ENCODE measurements at regions not wholly inside any gene's neighbourhood (a gene's known extent, or its start where the extent isn't known, plus 50 kb on each side); places are given as distances from the start of the nearest gene placed in this dataset.

DNA sequence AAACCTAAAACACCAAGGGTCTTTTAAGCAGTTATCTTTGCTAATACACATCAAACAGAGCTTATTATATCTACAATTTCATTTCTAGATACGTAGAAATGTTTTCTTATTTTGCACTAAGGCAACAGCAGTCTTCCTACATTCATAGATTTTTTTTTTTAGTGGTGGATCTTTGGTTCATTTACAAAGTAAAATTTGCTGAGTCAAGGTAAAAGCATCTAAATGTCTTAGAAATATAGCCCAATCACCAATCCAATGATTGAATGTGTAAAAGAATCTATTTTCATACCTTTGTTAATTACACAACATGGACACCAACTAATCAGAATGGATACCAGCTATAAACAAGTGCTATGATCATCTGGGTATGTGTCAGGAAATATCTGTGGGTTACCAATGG, 272.2 kb upstream of the TMPO start:
- Histone ChIP-seq H3K4me3 (ENCODE audit: insufficient read depth, low read depth, low read length, poor library complexity, severe bottlenecking) (no peak overlapping the region), H3K27ac (ENCODE audit: insufficient read depth, low read length, poor library complexity, severe bottlenecking) (no peak overlapping the region), H3K9me3 (ENCODE audit: control insufficient read depth, low read length) (no peaks in the 10 kb centered on the region), H3K27me3 (replicated peaks; ENCODE audit: control insufficient read depth, insufficient read depth, low read length, poor library complexity, severe bottlenecking) (no peaks in the 10 kb centered on the region), H3K4me1 (ENCODE audit: control insufficient read depth, insufficient read depth, low read length, poor library complexity, severe bottlenecking) (no peaks in the 10 kb centered on the region), H3K36me3 (ENCODE audit: control insufficient read depth, insufficient read depth, low read length) (no peaks in the 10 kb centered on the region)
- no peak for DNase-seq

DNA sequence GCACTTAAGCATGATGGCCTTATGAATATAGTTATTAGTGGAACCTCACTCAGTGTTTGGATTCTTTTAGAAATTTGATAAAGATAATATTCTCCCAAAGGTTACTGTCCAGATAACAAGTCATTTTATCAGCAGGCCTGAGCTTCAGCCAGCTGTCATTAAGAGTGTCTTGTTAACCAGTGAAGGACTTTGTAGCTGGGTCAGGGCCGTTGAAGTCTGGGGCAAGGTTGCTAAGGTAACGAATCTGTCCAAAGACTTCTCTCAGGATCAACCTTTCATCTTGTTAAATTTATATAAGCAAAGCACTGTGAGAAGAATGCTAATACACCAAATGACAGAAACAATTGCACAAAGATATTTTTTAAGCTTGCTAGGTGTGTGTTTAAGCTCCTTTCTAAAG, 271.3 kb upstream of the TMPO start:
- H3K4me1 ChIP-seq (ENCODE audit: control insufficient read depth, insufficient read depth, low read length, poor library complexity, severe bottlenecking) = no peaks in the 10 kb centered on the region
- no peaks in the 10 kb centered on the region for H3K9me3 ChIP-seq (ENCODE audit: control insufficient read depth, low read length)
- no peak for DNase-seq
- H3K4me3 ChIP-seq (ENCODE audit: insufficient read depth, low read depth, low read length, poor library complexity, severe bottlenecking) = no peak overlapping the region
- no peaks in the 10 kb centered on the region for H3K27me3 ChIP-seq (replicated peaks; ENCODE audit: control insufficient read depth, insufficient read depth, low read length, poor library complexity, severe bottlenecking)
- H3K36me3 ChIP-seq (ENCODE audit: control insufficient read depth, insufficient read depth, low read length) = no peaks in the 10 kb centered on the region
- H3K27ac ChIP-seq (ENCODE audit: insufficient read depth, low read length, poor library complexity, severe bottlenecking) = no peak overlapping the region

DNA sequence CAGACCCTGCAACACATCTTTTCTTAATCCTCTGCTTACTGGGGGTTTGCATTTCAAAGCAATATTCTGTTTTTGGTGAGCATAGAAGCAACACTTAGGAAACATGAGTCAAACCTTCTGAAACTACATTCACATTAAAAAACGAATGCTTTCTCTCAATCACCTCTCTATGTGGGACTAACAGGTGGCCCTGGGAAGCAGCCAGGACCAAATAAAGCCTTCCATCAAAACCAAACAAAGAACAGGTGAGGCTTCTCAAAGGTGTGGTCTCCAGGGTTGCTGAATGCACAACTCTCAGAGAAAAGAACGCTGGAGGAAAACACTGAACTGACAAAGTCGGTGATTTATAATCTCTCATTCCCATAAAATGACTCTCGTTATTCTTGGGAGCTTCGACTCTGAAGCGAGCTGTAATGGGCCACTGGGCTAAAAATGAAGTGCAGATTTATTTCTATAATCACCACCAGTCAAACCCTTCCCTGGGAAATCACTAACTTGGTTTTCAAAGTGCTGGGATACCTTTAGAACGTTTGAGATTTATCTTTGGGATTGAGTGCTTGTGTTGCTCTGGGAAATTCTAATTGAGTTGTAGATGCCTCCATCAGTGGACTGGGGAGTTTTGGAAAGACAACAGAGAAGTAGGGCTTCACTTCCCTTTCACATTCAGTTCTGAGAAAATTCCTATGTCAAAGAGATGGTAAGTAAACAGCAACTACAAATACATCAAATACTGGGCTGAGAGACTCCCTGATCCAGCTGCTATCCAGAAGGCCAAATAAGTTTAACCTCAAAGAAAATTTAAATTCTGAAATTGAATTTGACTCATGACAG, 262.0 kb upstream of the TMPO start:
- H3K9me3 ChIP-seq (ENCODE audit: control insufficient read depth, low read length) = no peaks in the 10 kb centered on the region
- no peak overlapping the region for H3K27ac ChIP-seq (ENCODE audit: insufficient read depth, low read length, poor library complexity, severe bottlenecking)
- no peaks in the 10 kb centered on the region for H3K27me3 ChIP-seq (replicated peaks; ENCODE audit: control insufficient read depth, insufficient read depth, low read length, poor library complexity, severe bottlenecking)
- no peaks in the 10 kb centered on the region for H3K4me1 ChIP-seq (ENCODE audit: control insufficient read depth, insufficient read depth, low read length, poor library complexity, severe bottlenecking)
- H3K36me3 ChIP-seq (ENCODE audit: control insufficient read depth, insufficient read depth, low read length) = no peaks in the 10 kb centered on the region
- no peak for DNase-seq
- H3K4me3 ChIP-seq (ENCODE audit: insufficient read depth, low read depth, low read length, poor library complexity, severe bottlenecking) = no peak overlapping the region

DNA sequence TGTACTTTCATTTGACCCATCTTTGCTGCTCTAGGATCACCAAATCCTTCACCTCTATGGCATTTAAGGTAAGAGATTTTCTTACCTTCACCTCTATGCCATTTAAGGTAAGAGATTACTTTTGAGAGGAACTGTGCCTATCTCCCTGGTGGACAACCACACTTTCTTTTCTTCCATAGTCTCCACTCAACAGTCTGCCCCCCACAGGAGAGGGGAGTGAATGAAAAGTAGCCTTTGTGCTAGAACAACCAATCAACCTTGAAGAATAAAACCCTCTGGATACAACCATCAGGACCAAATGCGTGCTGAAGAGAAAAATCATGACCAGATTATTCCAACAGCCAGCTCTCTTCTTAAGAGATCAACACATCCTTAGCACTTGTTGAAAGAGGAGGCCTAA, 258.6 kb upstream of the TMPO start:
- Histone ChIP-seq H3K27ac (ENCODE audit: insufficient read depth, low read length, poor library complexity, severe bottlenecking) (no peak overlapping the region), H3K36me3 (ENCODE audit: control insufficient read depth, insufficient read depth, low read length) (no peaks in the 10 kb centered on the region), H3K4me1 (ENCODE audit: control insufficient read depth, insufficient read depth, low read length, poor library complexity, severe bottlenecking) (no peaks in the 10 kb centered on the region), H3K27me3 (replicated peaks; ENCODE audit: control insufficient read depth, insufficient read depth, low read length, poor library complexity, severe bottlenecking) (no peaks in the 10 kb centered on the region), H3K9me3 (ENCODE audit: control insufficient read depth, low read length) (no peaks in the 10 kb centered on the region), H3K4me3 (ENCODE audit: insufficient read depth, low read depth, low read length, poor library complexity, severe bottlenecking) (no peak overlapping the region)
- no peak for DNase-seq

DNA sequence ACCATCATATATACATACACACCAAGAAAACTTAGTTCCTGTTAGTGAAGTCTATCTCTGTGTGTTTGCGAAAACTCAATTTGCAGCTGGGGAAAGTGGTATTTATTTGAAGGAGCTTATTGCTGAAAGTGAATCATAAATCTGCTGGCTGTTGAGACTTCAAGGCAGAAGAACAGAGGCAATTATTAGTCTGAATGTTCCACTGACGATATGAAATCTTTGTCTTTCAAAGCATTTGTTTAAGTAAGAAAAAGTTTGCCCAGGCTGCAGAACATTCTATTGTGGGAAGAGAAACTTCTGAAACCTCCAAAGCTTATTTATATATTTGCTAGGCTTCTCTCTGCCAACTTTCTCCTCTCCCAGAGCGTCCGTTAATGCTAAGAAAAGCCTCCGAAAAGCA, 255.7 kb upstream of the TMPO start:
- no peak for DNase-seq
- no peaks in the 10 kb centered on the region for H3K4me1 ChIP-seq (ENCODE audit: control insufficient read depth, insufficient read depth, low read length, poor library complexity, severe bottlenecking)
- H3K36me3 ChIP-seq (ENCODE audit: control insufficient read depth, insufficient read depth, low read length) = no peaks in the 10 kb centered on the region

DNA sequence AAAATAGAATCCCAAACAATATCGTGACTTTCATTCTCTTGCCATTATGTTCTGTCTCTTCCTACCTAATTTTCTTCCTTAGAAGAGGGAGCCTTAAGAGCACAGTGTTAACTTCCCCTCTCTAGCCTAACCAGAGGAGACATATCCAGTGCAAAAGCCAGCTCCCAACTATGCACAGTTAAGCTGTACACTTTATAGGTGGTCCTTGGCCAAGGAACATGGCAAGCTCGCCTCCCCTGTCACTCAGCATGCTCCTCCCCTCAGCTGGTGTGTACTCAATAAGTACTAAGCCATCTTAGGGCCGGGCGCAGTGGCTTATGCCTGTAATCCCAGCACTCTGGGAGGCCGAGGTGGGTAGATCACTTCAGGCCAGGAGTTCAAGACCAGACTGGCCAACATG, 255.1 kb upstream of the TMPO start:
- H3K9me3 ChIP-seq (ENCODE audit: control insufficient read depth, low read length) = no peaks in the 10 kb centered on the region
- H3K4me3 ChIP-seq (ENCODE audit: insufficient read depth, low read depth, low read length, poor library complexity, severe bottlenecking) = no peak overlapping the region
- no peak overlapping the region for H3K27ac ChIP-seq (ENCODE audit: insufficient read depth, low read length, poor library complexity, severe bottlenecking)
- DNase-seq = no peak
- no peaks in the 10 kb centered on the region for H3K36me3 ChIP-seq (ENCODE audit: control insufficient read depth, insufficient read depth, low read length)
- no peaks in the 10 kb centered on the region for H3K27me3 ChIP-seq (replicated peaks; ENCODE audit: control insufficient read depth, insufficient read depth, low read length, poor library complexity, severe bottlenecking)
- H3K4me1 ChIP-seq (ENCODE audit: control insufficient read depth, insufficient read depth, low read length, poor library complexity, severe bottlenecking) = no peaks in the 10 kb centered on the region

More for the DNA sequence above, 255.7 kb upstream of the TMPO start:
- H3K27me3 ChIP-seq (replicated peaks; ENCODE audit: control insufficient read depth, insufficient read depth, low read length, poor library complexity, severe bottlenecking) = no peaks in the 10 kb centered on the region
- H3K27ac ChIP-seq (ENCODE audit: insufficient read depth, low read length, poor library complexity, severe bottlenecking) = no peak overlapping the region
- H3K4me3 ChIP-seq (ENCODE audit: insufficient read depth, low read depth, low read length, poor library complexity, severe bottlenecking) = no peak overlapping the region
- no peaks in the 10 kb centered on the region for H3K9me3 ChIP-seq (ENCODE audit: control insufficient read depth, low read length)

DNA sequence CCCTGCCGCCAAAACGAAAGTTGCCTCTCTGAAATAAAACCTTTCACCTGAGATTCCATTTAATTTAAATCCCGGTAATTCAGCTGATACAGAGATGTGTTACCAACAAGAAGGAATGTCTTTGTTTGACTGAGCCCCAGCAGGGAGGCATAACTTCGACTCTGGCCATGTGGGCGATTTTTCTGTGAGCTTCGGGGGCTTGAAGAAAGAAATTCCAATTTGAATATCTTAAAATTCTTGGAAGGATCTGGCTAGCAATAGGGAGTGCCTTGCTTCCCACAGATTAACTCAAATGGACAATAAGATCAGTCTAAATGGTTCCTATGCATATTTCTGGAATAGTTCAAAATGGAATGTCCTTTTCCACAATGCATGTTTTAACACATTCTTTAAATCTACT, 252.5 kb upstream of the TMPO start:
- no peak for DNase-seq
- Histone ChIP-seq H3K4me3 (ENCODE audit: insufficient read depth, low read depth, low read length, poor library complexity, severe bottlenecking) (no peak overlapping the region), H3K9me3 (ENCODE audit: control insufficient read depth, low read length) (no peaks in the 10 kb centered on the region), H3K27me3 (replicated peaks; ENCODE audit: control insufficient read depth, insufficient read depth, low read length, poor library complexity, severe bottlenecking) (no peaks in the 10 kb centered on the region), H3K27ac (ENCODE audit: insufficient read depth, low read length, poor library complexity, severe bottlenecking) (no peak overlapping the region), H3K36me3 (ENCODE audit: control insufficient read depth, insufficient read depth, low read length) (no peaks in the 10 kb centered on the region), H3K4me1 (ENCODE audit: control insufficient read depth, insufficient read depth, low read length, poor library complexity, severe bottlenecking) (no peaks in the 10 kb centered on the region)

DNA sequence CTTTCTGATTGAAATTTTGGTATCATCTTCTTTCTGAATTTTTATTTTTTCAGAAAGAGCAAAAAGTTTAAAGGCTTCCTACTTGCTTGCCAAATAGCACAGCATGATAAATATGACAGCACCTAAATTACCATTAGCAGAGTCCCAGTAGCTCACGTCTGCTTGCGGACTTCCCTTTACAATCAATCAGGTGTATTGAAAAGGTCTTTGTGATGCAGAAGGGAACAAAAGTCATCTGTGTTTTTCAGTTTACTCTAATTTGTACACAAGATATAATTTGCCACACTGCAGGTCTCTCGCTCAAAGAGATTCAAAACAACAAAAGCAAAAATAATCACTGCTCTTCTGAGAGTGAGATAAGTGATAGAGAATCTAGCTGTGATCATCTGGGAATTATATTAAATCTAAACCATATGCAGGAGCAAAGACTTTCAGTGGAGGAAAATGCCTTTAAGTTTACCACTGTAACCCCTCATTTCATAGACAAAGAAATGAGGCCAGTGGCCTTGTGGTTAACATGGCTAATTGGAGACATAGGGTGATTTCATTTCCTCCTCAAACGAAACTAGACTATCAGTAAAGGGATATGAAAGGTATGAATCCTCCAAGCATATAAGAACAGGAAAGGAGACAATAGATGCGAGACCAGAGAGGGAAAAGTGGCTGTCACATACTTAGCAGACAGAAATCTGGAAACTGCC, 240.8 kb upstream of the TMPO start:
- Histone ChIP-seq H3K27ac (ENCODE audit: insufficient read depth, low read length, poor library complexity, severe bottlenecking) (no peak overlapping the region), H3K4me1 (ENCODE audit: control insufficient read depth, insufficient read depth, low read length, poor library complexity, severe bottlenecking) (no peaks in the 10 kb centered on the region), H3K4me3 (ENCODE audit: insufficient read depth, low read depth, low read length, poor library complexity, severe bottlenecking) (no peak overlapping the region), H3K9me3 (ENCODE audit: control insufficient read depth, low read length) (no peaks in the 10 kb centered on the region), H3K27me3 (replicated peaks; ENCODE audit: control insufficient read depth, insufficient read depth, low read length, poor library complexity, severe bottlenecking) (no peaks in the 10 kb centered on the region), H3K36me3 (ENCODE audit: control insufficient read depth, insufficient read depth, low read length) (no peaks in the 10 kb centered on the region)
- no peak for DNase-seq

DNA sequence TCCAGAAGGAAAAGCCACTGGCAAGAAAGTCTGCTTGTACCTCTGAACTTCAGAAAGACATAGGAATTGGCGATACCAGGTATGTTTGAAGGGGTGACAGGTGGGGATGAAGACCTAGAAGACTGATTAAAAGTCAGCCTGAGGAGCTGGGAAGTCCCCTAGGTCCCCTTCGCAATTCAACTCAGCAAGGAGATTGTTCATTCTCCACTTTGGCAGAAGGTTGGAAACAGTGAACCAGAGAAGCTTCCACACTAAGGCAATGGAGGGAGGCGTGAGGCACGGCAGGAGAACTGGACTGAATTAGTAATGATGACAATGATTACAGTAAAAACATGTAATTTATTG, 240.3 kb upstream of the TMPO start:
- no peak for DNase-seq
- H3K27me3 ChIP-seq (replicated peaks; ENCODE audit: control insufficient read depth, insufficient read depth, low read length, poor library complexity, severe bottlenecking) = no peaks in the 10 kb centered on the region
- no peak overlapping the region for H3K4me3 ChIP-seq (ENCODE audit: insufficient read depth, low read depth, low read length, poor library complexity, severe bottlenecking)
- no peaks in the 10 kb centered on the region for H3K36me3 ChIP-seq (ENCODE audit: control insufficient read depth, insufficient read depth, low read length)
- no peaks in the 10 kb centered on the region for H3K4me1 ChIP-seq (ENCODE audit: control insufficient read depth, insufficient read depth, low read length, poor library complexity, severe bottlenecking)
- no peak overlapping the region for H3K27ac ChIP-seq (ENCODE audit: insufficient read depth, low read length, poor library complexity, severe bottlenecking)
- no peaks in the 10 kb centered on the region for H3K9me3 ChIP-seq (ENCODE audit: control insufficient read depth, low read length)

DNA sequence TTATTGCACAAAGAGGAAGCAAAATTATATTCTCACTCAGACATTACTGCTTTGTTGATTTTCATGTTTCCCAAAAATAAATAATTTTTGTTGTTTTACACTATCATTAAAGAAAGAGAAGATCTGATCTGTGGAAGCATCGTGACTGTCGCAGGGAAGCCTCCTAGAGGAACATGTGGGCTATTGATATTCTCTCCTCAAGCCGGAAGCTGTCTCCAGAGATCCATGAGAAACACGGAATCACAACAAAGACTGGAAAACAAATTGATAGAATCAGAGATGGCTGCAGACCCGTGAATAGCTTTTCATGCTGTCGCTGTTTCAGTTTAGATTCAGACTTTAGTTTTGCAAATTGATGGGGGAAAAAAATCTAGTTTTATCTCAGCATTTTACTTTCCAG, 235.2 kb upstream of the TMPO start:
- Histone ChIP-seq H3K27ac (ENCODE audit: insufficient read depth, low read length, poor library complexity, severe bottlenecking) (no peak overlapping the region), H3K4me3 (ENCODE audit: insufficient read depth, low read depth, low read length, poor library complexity, severe bottlenecking) (no peak overlapping the region), H3K36me3 (ENCODE audit: control insufficient read depth, insufficient read depth, low read length) (no peaks in the 10 kb centered on the region), H3K4me1 (ENCODE audit: control insufficient read depth, insufficient read depth, low read length, poor library complexity, severe bottlenecking) (no peaks in the 10 kb centered on the region), H3K9me3 (ENCODE audit: control insufficient read depth, low read length) (no peaks in the 10 kb centered on the region), H3K27me3 (replicated peaks; ENCODE audit: control insufficient read depth, insufficient read depth, low read length, poor library complexity, severe bottlenecking) (no peaks in the 10 kb centered on the region)
- DNase-seq = no peak

All from effector memory CD4-positive, alpha-beta T cell (primary cell).